HL-60/S4 treated with retinoic acid at 250 ng/mL for 4 days and 3 days (cell line): ENCODE measurements at regions not wholly inside any gene's neighbourhood (a gene's known extent, or its start where the extent isn't known, plus 50 kb on each side); places are given as distances from the start of the nearest gene placed in this dataset.

Experiments used
- in situ Hi-C: fragments of 300-500 bp; cut with MboI; formaldehyde crosslinking; loops from 2 replicates; pipeline ENCODE4 v1.7.0; 2022; ENCODE audit warnings: low sequenced_read_pairs

- in situ Hi-C loops, result no loop called here
Measured at GRCh38 chr2:80889009-80889408, 584.5 kb upstream of the LRRTM1 start.

- in situ Hi-C loops, result no loop called here
Measured at GRCh38 chr2:80887841-80888378, 583.4 kb upstream of the LRRTM1 start.

GRCh38 chr2:80874374-80874773 lies 569.8 kb upstream of the LRRTM1 start:
- in situ Hi-C loops, result no loop called here

- in situ Hi-C loops, result no loop called here
Measured at GRCh38 chr2:80869858-80870438, 565.4 kb upstream of the LRRTM1 start.

GRCh38 chr2:80863147-80863714 lies 558.7 kb upstream of the LRRTM1 start:
- in situ Hi-C loops, result no loop called here

GRCh38 chr2:80858965-80859364 lies 554.4 kb upstream of the LRRTM1 start:
- in situ Hi-C loops, result no loop called here

GRCh38 chr2:80856227-80856626 lies 551.7 kb upstream of the LRRTM1 start:
- in situ Hi-C loops, result no loop called here

GRCh38 chr2:80854831-80855230 lies 550.3 kb upstream of the LRRTM1 start:
- in situ Hi-C loops, result no loop called here

GRCh38 chr2:80852808-80853139 lies 548.2 kb upstream of the LRRTM1 start:
- in situ Hi-C loops, result no loop called here

- in situ Hi-C loops, result no loop called here
Measured at GRCh38 chr2:80852079-80852807, 547.7 kb upstream of the LRRTM1 start.

- in situ Hi-C loops, result no loop called here
Measured at GRCh38 chr2:80830891-80831290, 526.3 kb upstream of the LRRTM1 start.

GRCh38 chr2:80822999-80823398 lies 518.4 kb upstream of the LRRTM1 start:
- in situ Hi-C loops, result no loop called here

- in situ Hi-C loops, result no loop called here
Measured at GRCh38 chr2:80815259-80815658, 510.7 kb upstream of the LRRTM1 start.

GRCh38 chr2:80786584-80786983 lies 482.0 kb upstream of the LRRTM1 start:
- in situ Hi-C loops, result no loop called here

- in situ Hi-C loops, result no loop called here
Measured at GRCh38 chr2:80778704-80779103, 474.2 kb upstream of the LRRTM1 start.

- in situ Hi-C loops, result no loop called here
Measured at GRCh38 chr2:80748592-80748991, 444.0 kb upstream of the LRRTM1 start.

GRCh38 chr2:80737047-80737446 lies 432.5 kb upstream of the LRRTM1 start:
- in situ Hi-C loops, result no loop called here

- in situ Hi-C loops, result no loop called here
Measured at GRCh38 chr2:80725001-80725400, 420.4 kb upstream of the LRRTM1 start.

- in situ Hi-C loops, result no loop called here
Measured at GRCh38 chr2:80722803-80723202, 418.3 kb upstream of the LRRTM1 start.

GRCh38 chr2:80719607-80720006 lies 415.1 kb upstream of the LRRTM1 start:
- in situ Hi-C loops, result no loop called here

GRCh38 chr2:80715433-80715832 lies 410.9 kb upstream of the LRRTM1 start:
- in situ Hi-C loops, result no loop called here

- in situ Hi-C loops, result no loop called here
Measured at GRCh38 chr2:80711915-80712314, 407.4 kb upstream of the LRRTM1 start.
